ENCODE measurements at regions not wholly inside any gene's neighbourhood (a gene's known extent, or its start where the extent isn't known, plus 50 kb on each side); places are given as distances from the start of the nearest gene placed in this dataset.

- TF ChIP-seq KDM1A (IDR thresholded peaks at IDR 0.05; ENCODE audit: low read depth) (no peak), RNF2 (IDR thresholded peaks at IDR 0.05; ENCODE audit: borderline replicate concordance, low read depth) (no peak), CHD4 (IDR thresholded peaks at IDR 0.05; ENCODE audit: borderline replicate concordance) (no peak), ESRRA (IDR thresholded peaks at IDR 0.05; ENCODE audit: borderline replicate concordance, low read length) (no peak), POLR2A (IDR thresholded peaks at IDR 0.05; ENCODE audit: low read length) (no peak), EP300 (IDR thresholded peaks at IDR 0.05) (no peak), MAX (IDR thresholded peaks at IDR 0.05) (no peak), PBX3 (IDR thresholded peaks at IDR 0.05) (no peak), CEBPB (IDR thresholded peaks at IDR 0.05) (no peak), HOXA7 (CRISPR knock-in tag; IDR thresholded peaks at IDR 0.05) (no peak), ELK1 (IDR thresholded peaks at IDR 0.05; ENCODE audit: low read depth, low read length) (no peak)
- TF ChIP-seq, protein P1, sequence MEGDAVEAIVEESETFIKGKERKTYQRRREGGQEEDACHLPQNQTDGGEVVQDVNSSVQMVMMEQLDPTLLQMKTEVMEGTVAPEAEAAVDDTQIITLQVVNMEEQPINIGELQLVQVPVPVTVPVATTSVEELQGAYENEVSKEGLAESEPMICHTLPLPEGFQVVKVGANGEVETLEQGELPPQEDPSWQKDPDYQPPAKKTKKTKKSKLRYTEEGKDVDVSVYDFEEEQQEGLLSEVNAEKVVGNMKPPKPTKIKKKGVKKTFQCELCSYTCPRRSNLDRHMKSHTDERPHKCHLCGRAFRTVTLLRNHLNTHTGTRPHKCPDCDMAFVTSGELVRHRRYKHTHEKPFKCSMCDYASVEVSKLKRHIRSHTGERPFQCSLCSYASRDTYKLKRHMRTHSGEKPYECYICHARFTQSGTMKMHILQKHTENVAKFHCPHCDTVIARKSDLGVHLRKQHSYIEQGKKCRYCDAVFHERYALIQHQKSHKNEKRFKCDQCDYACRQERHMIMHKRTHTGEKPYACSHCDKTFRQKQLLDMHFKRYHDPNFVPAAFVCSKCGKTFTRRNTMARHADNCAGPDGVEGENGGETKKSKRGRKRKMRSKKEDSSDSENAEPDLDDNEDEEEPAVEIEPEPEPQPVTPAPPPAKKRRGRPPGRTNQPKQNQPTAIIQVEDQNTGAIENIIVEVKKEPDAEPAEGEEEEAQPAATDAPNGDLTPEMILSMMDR (IDR thresholded peaks at IDR 0.05), result no peak
- TF ChIP-seq, protein P2, sequence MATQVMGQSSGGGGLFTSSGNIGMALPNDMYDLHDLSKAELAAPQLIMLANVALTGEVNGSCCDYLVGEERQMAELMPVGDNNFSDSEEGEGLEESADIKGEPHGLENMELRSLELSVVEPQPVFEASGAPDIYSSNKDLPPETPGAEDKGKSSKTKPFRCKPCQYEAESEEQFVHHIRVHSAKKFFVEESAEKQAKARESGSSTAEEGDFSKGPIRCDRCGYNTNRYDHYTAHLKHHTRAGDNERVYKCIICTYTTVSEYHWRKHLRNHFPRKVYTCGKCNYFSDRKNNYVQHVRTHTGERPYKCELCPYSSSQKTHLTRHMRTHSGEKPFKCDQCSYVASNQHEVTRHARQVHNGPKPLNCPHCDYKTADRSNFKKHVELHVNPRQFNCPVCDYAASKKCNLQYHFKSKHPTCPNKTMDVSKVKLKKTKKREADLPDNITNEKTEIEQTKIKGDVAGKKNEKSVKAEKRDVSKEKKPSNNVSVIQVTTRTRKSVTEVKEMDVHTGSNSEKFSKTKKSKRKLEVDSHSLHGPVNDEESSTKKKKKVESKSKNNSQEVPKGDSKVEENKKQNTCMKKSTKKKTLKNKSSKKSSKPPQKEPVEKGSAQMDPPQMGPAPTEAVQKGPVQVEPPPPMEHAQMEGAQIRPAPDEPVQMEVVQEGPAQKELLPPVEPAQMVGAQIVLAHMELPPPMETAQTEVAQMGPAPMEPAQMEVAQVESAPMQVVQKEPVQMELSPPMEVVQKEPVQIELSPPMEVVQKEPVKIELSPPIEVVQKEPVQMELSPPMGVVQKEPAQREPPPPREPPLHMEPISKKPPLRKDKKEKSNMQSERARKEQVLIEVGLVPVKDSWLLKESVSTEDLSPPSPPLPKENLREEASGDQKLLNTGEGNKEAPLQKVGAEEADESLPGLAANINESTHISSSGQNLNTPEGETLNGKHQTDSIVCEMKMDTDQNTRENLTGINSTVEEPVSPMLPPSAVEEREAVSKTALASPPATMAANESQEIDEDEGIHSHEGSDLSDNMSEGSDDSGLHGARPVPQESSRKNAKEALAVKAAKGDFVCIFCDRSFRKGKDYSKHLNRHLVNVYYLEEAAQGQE (IDR thresholded peaks at IDR 0.05), result no peak
These were observed 243.0 kb downstream of the TMEM167A start for GRCh38 chr5:82834151-82834550.
